ENCODE measurements at regions not wholly inside any gene's neighbourhood (a gene's known extent, or its start where the extent isn't known, plus 50 kb on each side); places are given as distances from the start of the nearest gene placed in this dataset.

DNA sequence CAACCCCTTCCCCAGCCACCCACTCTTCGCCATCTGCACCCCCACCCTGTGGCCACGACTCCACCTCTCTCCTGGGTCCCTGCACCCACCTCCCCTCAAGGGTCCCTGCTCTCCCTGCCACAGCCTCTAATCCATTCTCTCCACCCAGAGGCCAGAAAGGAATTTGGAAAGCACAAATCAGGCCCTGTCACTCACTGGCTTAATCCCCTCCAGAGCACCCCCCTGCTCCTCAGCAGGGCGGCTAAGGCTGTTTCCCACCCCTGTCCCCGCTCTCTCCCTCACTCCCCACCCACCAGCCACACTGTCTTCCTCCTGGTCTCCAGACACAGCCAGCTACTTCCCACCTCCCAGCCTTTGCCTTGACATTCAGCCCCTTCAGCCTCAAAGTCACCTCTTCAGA, 150.0 kb upstream of the LINGO1 start:
- no peak overlapping the region for H3K27ac ChIP-seq (ENCODE audit: low read depth, low read length, severe bottlenecking)
- H3K4me1 ChIP-seq (ENCODE audit: control insufficient read depth, insufficient read depth, low read length, poor library complexity, severe bottlenecking) = no peaks in the 10 kb centered on the region
- no peaks in the 10 kb centered on the region for H3K9me3 ChIP-seq (ENCODE audit: control insufficient read depth, low read length)
- no peaks in the 10 kb centered on the region for H3K36me3 ChIP-seq (ENCODE audit: control insufficient read depth, insufficient read depth, low read length)
- H3K4me3 ChIP-seq (ENCODE audit: extremely low read depth, insufficient read depth, low read length, poor library complexity, severe bottlenecking) = no peak overlapping the region
- WGBS, 2 experiments (ENCODE audit: insufficient coverage in 2 of 2) = 83 to 92% methylated on average over 2 to 4 of the region's 4 CpGs

DNA sequence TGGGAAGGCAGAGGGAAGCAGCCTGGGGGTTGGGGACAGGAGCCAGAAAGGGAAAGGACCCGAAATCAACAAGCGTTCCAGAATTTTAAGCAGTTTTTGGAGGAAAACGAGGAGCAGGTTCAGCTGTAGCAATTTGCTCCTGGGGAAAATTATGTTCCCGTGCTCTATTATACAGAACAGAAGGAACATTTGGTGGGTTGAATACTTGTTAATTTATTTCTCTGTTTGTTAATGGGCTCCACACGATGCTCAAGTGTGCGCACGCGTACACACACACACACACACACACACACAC, 149.2 kb upstream of the LINGO1 start:
- no peaks in the 10 kb centered on the region for H3K9me3 ChIP-seq (ENCODE audit: control insufficient read depth, low read length)
- no peak overlapping the region for H3K27ac ChIP-seq (ENCODE audit: low read depth, low read length, severe bottlenecking)
- H3K4me3 ChIP-seq (ENCODE audit: extremely low read depth, insufficient read depth, low read length, poor library complexity, severe bottlenecking) = no peak overlapping the region
- H3K4me1 ChIP-seq (ENCODE audit: control insufficient read depth, insufficient read depth, low read length, poor library complexity, severe bottlenecking) = no peaks in the 10 kb centered on the region
- 79 to 88% methylated on average over 3 to 4 of the region's 8 CpGs for WGBS, 2 experiments (ENCODE audit: insufficient coverage in 2 of 2)
- H3K36me3 ChIP-seq (ENCODE audit: control insufficient read depth, insufficient read depth, low read length) = no peaks in the 10 kb centered on the region

DNA sequence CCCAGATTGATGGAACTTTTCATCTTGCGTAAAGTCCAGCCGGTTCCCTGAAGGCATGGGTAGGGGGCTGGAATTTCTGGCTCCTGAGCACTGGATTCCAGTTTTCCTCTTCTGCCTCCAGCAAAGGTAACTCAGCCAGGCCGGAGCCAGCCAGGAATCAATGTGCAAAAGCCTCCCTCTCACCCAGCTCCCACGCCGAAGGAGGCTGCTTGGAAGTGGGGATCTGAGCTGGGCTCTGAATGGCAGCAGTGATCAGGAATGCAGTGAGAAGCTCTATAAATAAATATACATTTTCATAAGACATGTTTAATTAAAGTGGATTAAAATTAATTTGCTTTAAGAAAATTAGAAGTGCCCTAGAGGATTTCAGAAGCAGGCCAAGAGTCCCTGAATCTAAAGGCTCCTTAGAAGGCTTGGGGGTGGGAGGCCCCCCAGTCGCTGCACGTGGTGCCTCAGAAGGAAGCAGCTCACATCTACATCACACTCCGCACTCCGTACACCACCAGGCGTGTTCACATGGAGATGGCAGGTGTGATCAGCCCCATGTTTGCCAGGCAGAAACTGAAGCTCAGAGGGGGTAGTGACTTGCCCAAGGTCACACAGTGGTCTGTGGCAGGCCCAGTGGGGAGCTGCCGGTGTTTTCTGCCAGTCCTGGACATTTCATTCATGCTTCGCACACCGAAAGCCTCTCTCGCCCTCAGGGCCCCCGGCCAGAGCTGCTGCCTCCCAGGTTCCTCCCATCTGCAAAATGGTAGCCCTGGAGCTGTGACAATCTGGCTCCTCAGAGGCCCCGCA, 148.6 kb upstream of the LINGO1 start:
- H3K36me3 ChIP-seq (ENCODE audit: control insufficient read depth, insufficient read depth, low read length) = no peaks in the 10 kb centered on the region
- no peak overlapping the region for H3K27ac ChIP-seq (ENCODE audit: low read depth, low read length, severe bottlenecking)
- 85 to 89% methylated on average over 8 to 13 of the region's 16 CpGs for WGBS, 2 experiments (ENCODE audit: insufficient coverage in 2 of 2)
- no peaks in the 10 kb centered on the region for H3K4me1 ChIP-seq (ENCODE audit: control insufficient read depth, insufficient read depth, low read length, poor library complexity, severe bottlenecking)
- no peaks in the 10 kb centered on the region for H3K9me3 ChIP-seq (ENCODE audit: control insufficient read depth, low read length)
- H3K4me3 ChIP-seq (ENCODE audit: extremely low read depth, insufficient read depth, low read length, poor library complexity, severe bottlenecking) = no peak overlapping the region

DNA sequence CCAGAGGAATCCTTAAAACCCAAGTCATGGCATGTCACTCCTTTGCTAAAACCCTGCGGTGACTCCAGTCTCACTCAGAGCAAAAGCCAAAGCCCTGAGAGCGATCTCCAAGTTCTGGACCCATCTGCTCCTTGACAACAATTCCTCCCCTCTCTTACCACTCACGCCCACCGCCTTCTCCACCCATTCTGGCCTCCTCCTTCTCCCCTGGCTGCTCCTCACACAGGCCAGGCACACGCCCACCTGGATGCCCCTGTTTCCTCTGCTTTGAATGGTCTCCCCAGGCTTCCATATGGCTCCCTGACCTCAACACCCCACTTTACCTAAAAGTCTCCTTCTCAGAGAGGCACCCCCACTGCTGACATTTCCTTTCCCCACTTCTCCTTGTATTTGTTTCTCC, 146.1 kb upstream of the LINGO1 start:
- Histone ChIP-seq H3K4me3 (ENCODE audit: extremely low read depth, insufficient read depth, low read length, poor library complexity, severe bottlenecking) (no peak overlapping the region), H3K27ac (ENCODE audit: low read depth, low read length, severe bottlenecking) (no peak overlapping the region), H3K4me1 (ENCODE audit: control insufficient read depth, insufficient read depth, low read length, poor library complexity, severe bottlenecking) (no peaks in the 10 kb centered on the region), H3K36me3 (ENCODE audit: control insufficient read depth, insufficient read depth, low read length) (no peaks in the 10 kb centered on the region), H3K9me3 (ENCODE audit: control insufficient read depth, low read length) (no peaks in the 10 kb centered on the region)
- 87 to 95% methylated on average over 3 to 5 of the region's 5 CpGs for WGBS, 2 experiments (ENCODE audit: insufficient coverage in 2 of 2)

DNA sequence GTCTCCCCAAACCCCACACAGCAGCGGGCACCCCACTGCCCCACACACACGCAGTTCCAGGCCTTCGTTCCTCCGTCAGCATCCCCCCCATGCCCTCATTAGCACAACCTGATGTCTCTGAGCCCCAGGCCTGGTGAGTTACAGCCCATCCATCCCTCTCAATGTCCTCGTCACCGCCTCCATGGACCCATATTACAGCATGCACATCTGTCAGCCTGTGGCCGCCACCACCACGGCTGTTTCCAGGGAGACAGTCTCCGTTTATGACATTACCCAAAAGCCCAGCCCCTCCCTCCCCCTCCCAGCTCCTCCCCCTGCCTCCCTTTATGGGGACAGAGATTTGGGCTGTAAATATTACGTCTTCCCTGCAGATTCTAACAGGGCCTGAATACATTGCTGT, 143.1 kb upstream of the LINGO1 start:
- H3K4me3 ChIP-seq (ENCODE audit: extremely low read depth, insufficient read depth, low read length, poor library complexity, severe bottlenecking) = no peak overlapping the region
- 90 to 92% methylated on average over 7 of the region's 10 CpGs for WGBS, 2 experiments (ENCODE audit: insufficient coverage in 2 of 2)
- H3K9me3 ChIP-seq (ENCODE audit: control insufficient read depth, low read length) = no peaks in the 10 kb centered on the region
- no peaks in the 10 kb centered on the region for H3K36me3 ChIP-seq (ENCODE audit: control insufficient read depth, insufficient read depth, low read length)
- H3K27ac ChIP-seq (ENCODE audit: low read depth, low read length, severe bottlenecking) = no peak overlapping the region
- no peaks in the 10 kb centered on the region for H3K4me1 ChIP-seq (ENCODE audit: control insufficient read depth, insufficient read depth, low read length, poor library complexity, severe bottlenecking)

DNA sequence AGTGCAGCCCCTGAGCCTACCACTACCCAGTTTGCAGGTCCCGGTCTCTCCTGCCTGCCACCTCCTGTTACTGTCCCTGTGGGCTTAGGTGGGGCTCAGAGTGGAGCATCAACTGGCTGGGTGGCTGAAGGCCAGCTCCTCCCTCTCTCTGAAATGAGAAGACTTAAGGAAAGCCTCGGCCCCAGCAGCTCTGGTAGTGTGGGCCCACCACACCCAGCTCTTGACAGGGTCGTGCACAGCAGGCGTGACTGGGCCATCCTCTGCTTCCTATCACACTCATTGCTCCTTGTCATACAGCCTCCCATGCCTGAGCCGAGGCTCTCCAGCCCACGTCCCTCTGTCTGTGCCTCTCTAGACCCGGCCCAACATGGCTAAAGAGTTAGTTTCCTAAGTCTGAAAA, 142.7 kb upstream of the LINGO1 start:
- Histone ChIP-seq H3K27ac (ENCODE audit: low read depth, low read length, severe bottlenecking) (no peak overlapping the region), H3K4me3 (ENCODE audit: extremely low read depth, insufficient read depth, low read length, poor library complexity, severe bottlenecking) (no peak overlapping the region), H3K4me1 (ENCODE audit: control insufficient read depth, insufficient read depth, low read length, poor library complexity, severe bottlenecking) (no peaks in the 10 kb centered on the region), H3K9me3 (ENCODE audit: control insufficient read depth, low read length) (no peaks in the 10 kb centered on the region), H3K36me3 (ENCODE audit: control insufficient read depth, insufficient read depth, low read length) (no peaks in the 10 kb centered on the region)
- WGBS, 2 experiments (ENCODE audit: insufficient coverage in 2 of 2) = 84 to 88% methylated on average over 4 to 6 of the region's 7 CpGs

DNA sequence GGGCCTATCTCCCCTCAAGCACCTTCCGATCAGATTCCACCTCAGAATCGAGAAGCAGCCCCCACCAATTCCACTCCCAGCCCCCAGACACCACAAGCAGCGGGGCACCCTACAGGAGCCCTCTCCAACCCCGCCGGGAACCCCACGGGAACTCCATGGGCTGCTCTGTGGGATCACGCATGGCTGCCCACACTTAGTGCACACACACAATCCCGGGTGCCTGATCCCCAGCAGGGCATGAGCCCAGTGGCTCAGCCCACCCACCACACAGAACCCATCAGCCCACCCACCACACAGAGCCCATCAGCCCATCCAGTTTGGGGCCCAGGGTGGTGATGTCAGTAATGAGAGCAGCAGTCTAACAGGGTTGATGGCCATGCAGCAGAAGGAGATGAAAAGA, 141.6 kb upstream of the LINGO1 start:
- WGBS, 2 experiments (ENCODE audit: insufficient coverage in 2 of 2) = 89 to 97% methylated on average over 6 to 7 of the region's 8 CpGs
- Histone ChIP-seq H3K9me3 (ENCODE audit: control insufficient read depth, low read length) (no peaks in the 10 kb centered on the region), H3K4me3 (ENCODE audit: extremely low read depth, insufficient read depth, low read length, poor library complexity, severe bottlenecking) (no peak overlapping the region), H3K27ac (ENCODE audit: low read depth, low read length, severe bottlenecking) (no peak overlapping the region), H3K36me3 (ENCODE audit: control insufficient read depth, insufficient read depth, low read length) (no peaks in the 10 kb centered on the region), H3K4me1 (ENCODE audit: control insufficient read depth, insufficient read depth, low read length, poor library complexity, severe bottlenecking) (no peaks in the 10 kb centered on the region)

DNA sequence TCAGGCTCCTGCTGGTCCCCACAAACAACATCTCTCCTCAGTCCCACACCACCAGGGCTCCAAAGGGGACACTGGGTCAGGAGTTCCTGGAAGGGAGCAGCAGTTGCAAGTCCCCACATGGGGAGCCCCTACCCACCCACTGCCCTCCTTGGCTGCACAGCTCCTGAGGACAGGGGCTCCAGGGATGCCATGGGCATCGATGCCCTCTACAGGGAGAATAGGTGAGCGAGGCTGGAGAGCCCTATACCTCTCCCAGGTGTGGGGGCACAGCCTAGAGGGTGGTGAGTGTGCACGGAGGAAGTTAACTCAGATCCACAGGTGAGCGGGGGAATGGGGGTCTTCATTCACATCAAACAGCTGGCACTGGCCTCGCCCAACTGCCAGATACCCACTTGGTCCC, 141.2 kb upstream of the LINGO1 start:
- Histone ChIP-seq H3K9me3 (ENCODE audit: control insufficient read depth, low read length) (no peaks in the 10 kb centered on the region), H3K36me3 (ENCODE audit: control insufficient read depth, insufficient read depth, low read length) (no peaks in the 10 kb centered on the region)
- WGBS, 2 experiments (ENCODE audit: insufficient coverage in 2 of 2) = 90 to 100% methylated on average over 2 to 3 of the region's 5 CpGs

DNA sequence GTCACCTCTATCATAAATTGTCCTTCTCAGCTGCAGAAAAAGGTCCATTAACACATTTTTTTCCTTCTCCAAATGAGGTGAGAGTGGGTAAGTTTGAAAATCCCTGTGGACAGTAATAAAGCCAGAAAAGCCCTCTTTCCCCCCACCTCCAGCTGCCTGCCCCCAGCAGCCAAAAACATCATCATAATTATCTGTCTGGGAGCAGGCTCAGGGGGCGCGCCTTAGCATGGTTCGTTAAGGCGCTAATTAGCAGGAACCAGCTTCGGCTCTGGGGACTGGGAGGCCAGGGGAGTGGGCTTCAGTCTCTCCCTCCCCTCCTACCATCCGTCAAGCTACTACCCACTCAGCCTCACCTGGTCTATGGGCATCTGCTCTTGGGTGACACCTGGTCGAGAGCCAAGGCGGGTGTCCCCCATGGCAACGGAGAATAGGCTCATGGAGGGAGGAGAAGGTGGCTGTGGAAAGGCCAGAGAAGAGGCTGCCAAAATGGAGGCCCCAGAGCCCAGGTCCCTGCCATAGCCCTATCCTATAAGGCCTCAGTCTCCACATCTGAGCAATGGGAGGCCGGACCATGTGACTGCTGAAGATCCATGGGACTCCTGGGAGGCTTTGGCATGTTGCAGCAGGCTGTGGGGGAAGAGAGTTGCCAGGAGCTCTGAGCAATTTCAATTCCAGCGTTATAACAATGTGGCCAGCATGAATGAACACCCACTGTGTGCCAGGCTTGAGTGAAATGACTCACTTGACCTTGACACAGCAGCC, 140.1 kb upstream of the LINGO1 start:
- H3K27ac ChIP-seq (ENCODE audit: low read depth, low read length, severe bottlenecking) = no peak overlapping the region
- H3K9me3 ChIP-seq (ENCODE audit: control insufficient read depth, low read length) = no peaks in the 10 kb centered on the region
- 78 to 85% methylated on average over 5 to 8 of the region's 11 CpGs for WGBS, 2 experiments (ENCODE audit: insufficient coverage in 2 of 2)
- H3K4me1 ChIP-seq (ENCODE audit: control insufficient read depth, insufficient read depth, low read length, poor library complexity, severe bottlenecking) = no peaks in the 10 kb centered on the region
- H3K36me3 ChIP-seq (ENCODE audit: control insufficient read depth, insufficient read depth, low read length) = no peaks in the 10 kb centered on the region
- no peak overlapping the region for H3K4me3 ChIP-seq (ENCODE audit: extremely low read depth, insufficient read depth, low read length, poor library complexity, severe bottlenecking)

More for the DNA sequence above, 141.2 kb upstream of the LINGO1 start:
- no peaks in the 10 kb centered on the region for H3K4me1 ChIP-seq (ENCODE audit: control insufficient read depth, insufficient read depth, low read length, poor library complexity, severe bottlenecking)
- no peak overlapping the region for H3K4me3 ChIP-seq (ENCODE audit: extremely low read depth, insufficient read depth, low read length, poor library complexity, severe bottlenecking)
- H3K27ac ChIP-seq (ENCODE audit: low read depth, low read length, severe bottlenecking) = no peak overlapping the region

DNA sequence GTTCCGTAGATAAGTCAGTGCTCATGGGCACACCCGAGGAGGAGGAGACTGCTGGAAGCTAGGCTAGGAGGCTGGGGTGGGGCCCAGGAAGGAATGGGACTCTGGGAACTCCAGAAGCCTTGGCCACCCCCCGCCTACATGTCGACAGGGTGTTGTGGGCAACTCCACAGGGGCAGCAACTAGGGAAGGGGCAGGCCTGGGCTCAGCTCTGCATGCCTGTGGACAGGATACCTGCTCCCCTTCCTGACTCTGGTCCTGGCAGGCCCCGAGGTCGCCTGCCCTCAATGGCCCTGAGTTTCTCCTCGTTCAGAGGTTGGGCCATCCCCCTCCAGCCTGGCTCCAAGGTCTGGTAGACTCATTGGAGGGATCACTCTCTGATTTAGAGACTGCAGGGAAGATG, 138.9 kb upstream of the LINGO1 start:
- no peaks in the 10 kb centered on the region for H3K36me3 ChIP-seq (ENCODE audit: control insufficient read depth, insufficient read depth, low read length)
- H3K4me1 ChIP-seq (ENCODE audit: control insufficient read depth, insufficient read depth, low read length, poor library complexity, severe bottlenecking) = no peaks in the 10 kb centered on the region
- H3K27ac ChIP-seq (ENCODE audit: low read depth, low read length, severe bottlenecking) = no peak overlapping the region
- H3K4me3 ChIP-seq (ENCODE audit: extremely low read depth, insufficient read depth, low read length, poor library complexity, severe bottlenecking) = no peak overlapping the region
- no peaks in the 10 kb centered on the region for H3K9me3 ChIP-seq (ENCODE audit: control insufficient read depth, low read length)
- WGBS, 2 experiments (ENCODE audit: insufficient coverage in 2 of 2) = 82 to 85% methylated on average over 6 to 7 of the region's 7 CpGs

DNA sequence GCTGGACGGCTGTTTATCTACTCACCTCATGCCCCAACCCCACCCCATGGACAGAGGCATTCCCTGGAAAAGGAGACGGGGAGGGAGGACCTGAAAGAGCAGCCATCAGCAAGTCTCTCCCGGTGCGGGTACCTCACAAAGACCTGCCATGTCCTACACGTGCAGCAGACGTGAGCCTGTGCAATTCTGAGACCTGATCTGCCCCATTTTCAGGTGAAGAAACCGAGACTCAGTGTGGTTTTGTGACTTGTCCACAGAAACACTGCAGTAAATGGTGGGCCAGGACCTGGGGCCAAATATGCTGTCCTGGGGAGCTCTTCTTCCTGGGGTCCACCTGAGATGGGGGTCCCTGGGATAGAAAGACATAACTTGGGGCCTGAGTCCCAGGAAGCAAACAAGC, 137.0 kb upstream of the LINGO1 start:
- Histone ChIP-seq H3K27ac (ENCODE audit: low read depth, low read length, severe bottlenecking) (no peak overlapping the region), H3K9me3 (ENCODE audit: control insufficient read depth, low read length) (no peaks in the 10 kb centered on the region)
- WGBS, 2 experiments (ENCODE audit: insufficient coverage in 2 of 2) = 92 to 95% methylated on average over 7 of the region's 7 CpGs

More for the DNA sequence above, 137.0 kb upstream of the LINGO1 start:
- H3K4me1 ChIP-seq (ENCODE audit: control insufficient read depth, insufficient read depth, low read length, poor library complexity, severe bottlenecking) = no peaks in the 10 kb centered on the region
- no peak overlapping the region for H3K4me3 ChIP-seq (ENCODE audit: extremely low read depth, insufficient read depth, low read length, poor library complexity, severe bottlenecking)
- H3K36me3 ChIP-seq (ENCODE audit: control insufficient read depth, insufficient read depth, low read length) = no peaks in the 10 kb centered on the region

Measured in mesodermal cell (in vitro differentiated cells).